Breast epithelium (tissue), 3 donors: ENCODE measurements at regions not wholly inside any gene's neighbourhood (a gene's known extent, or its start where the extent isn't known, plus 50 kb on each side); places are given as distances from the start of the nearest gene placed in this dataset.

ENCODE experiments used
- POLR2A ChIP-seq: fragments of 450-650 bp; IDR thresholded peaks from one replicate; pipeline ENCODE4 v1.6.1; 2016; ENCODE audit warnings: antibody characterized with exemption, mild to moderate bottlenecking, moderate library complexity
- POLR2AphosphoS5 ChIP-seq, 3 donors: sonication (generic); formaldehyde crosslinking; IDR thresholded peaks; one replicate each; pipeline ENCODE4 v1.6.1; 2017; ENCODE audit warnings: antibody characterized with exemption in 3 of 3
- TF ChIP-seq, protein P1 (sequence below), 3 donors: fragments of 450-650 bp; IDR thresholded peaks; one replicate each; pipeline ENCODE4 v1.5.1; 2016 to 2017; ENCODE audit warnings: antibody characterized with exemption in 3 of 3, mild to moderate bottlenecking in 3 of 3, moderate library complexity in 3 of 3

DNA sequence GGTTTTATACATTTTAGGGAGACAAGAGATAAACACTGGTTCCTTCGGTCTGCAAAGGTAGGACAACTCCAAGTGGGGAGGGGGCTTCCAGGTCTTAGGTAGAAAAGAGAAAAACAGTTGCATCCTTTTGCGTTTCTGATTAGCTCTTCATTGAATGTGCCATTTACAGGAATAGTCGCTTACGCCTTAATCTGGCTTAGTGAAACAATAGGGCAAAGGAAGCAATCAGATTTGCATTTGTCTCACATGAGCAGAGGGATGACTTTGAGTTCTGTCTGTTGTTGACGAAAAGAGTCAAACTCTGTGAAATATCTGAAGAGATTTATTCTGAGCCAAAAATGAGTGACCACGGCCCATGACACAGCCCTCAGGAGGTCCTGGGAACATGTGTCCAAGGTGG lies 166.0 kb upstream of the ATP10A start:
- TF ChIP-seq, protein P1, sequence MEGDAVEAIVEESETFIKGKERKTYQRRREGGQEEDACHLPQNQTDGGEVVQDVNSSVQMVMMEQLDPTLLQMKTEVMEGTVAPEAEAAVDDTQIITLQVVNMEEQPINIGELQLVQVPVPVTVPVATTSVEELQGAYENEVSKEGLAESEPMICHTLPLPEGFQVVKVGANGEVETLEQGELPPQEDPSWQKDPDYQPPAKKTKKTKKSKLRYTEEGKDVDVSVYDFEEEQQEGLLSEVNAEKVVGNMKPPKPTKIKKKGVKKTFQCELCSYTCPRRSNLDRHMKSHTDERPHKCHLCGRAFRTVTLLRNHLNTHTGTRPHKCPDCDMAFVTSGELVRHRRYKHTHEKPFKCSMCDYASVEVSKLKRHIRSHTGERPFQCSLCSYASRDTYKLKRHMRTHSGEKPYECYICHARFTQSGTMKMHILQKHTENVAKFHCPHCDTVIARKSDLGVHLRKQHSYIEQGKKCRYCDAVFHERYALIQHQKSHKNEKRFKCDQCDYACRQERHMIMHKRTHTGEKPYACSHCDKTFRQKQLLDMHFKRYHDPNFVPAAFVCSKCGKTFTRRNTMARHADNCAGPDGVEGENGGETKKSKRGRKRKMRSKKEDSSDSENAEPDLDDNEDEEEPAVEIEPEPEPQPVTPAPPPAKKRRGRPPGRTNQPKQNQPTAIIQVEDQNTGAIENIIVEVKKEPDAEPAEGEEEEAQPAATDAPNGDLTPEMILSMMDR (IDR thresholded peaks at IDR 0.05), result no peak
- TF ChIP-seq POLR2AphosphoS5 (IDR thresholded peaks at IDR 0.05), result no peak
- TF ChIP-seq POLR2A, result no peak
